ENCODE measurements at regions not wholly inside any gene's neighbourhood (a gene's known extent, or its start where the extent isn't known, plus 50 kb on each side); places are given as distances from the start of the nearest gene placed in this dataset.
A peak's percentile ranks its signal among the peaks of the same experiment; 100 is the strongest.

GRCh38 chr6:53426667-53427270 is 78.0 kb upstream of the ELOVL5 start:
- Histone ChIP-seq H3K36me3 (ENCODE audit: control insufficient read depth in 2 of 2, insufficient read depth in 2 of 2, low read length in 1 of 2) (no peaks in the 10 kb centered on the region), H4K20me1 (ENCODE audit: control insufficient read depth, insufficient read depth) (no peaks in the 10 kb centered on the region), H3K27me3 (replicated peaks in 1 of 2; ENCODE audit: control insufficient read depth in 2 of 2, insufficient read depth in 2 of 2, low read length in 1 of 2) (0 out of 4 replicates have a peak, but pooled peaks cover 0 to 7% of the 10 kb centered on the region in 2 experiments), H3K9ac (ENCODE audit: control insufficient read depth, insufficient read depth, low read length) (no peak overlapping the region), H3K4me3 (no peak overlapping the region), H3K4me2 (ENCODE audit: control insufficient read depth, insufficient read depth) (peak overlapping the region; percentile 53), H3K9me3 (replicated peaks; ENCODE audit: control insufficient read depth, insufficient read depth, low read length) (no peaks in the 10 kb centered on the region), H3K4me1 (ENCODE audit: control insufficient read depth, insufficient read depth, low read length) (peaks cover 4% of the 10 kb centered on the region; the same call in 1 of the 2 replicates), H2AFZ (ENCODE audit: control insufficient read depth, low read depth, low read length) (no peak overlapping the region), H3K79me2 (ENCODE audit: control insufficient read depth, insufficient read depth, low read length) (no peaks in the 10 kb centered on the region), H3K27ac (ENCODE audit: control insufficient read depth, insufficient read depth) (no peak overlapping the region)
- CTCF ChIA-PET = interaction anchor here (0.7 to 4.1 kb wide), 12 partner anchors 11 to 432 kb away, joined by 3 to 51 read pairs (median 4); partner anchors contain the start of gene GSTA4
- ATAC-seq (peak; percentile 90), FAIRE-seq (peak; percentile 71), DNase-seq (ENCODE audit: low read depth, low spot score) (peak; percentile 74)
- in situ Hi-C loops (cut with MboI) (no loop called here), intact Hi-C loops (cut with micrococcal nuclease; ENCODE audit: unreplicated experiment) (loop anchor here (2.0 to 5.0 kb wide), 3 partner anchors 36 to 182 kb away; no protein-coding TSS in a partner anchor)
- 1% methylated on average over 4 of the region's 4 CpGs for WGBS (ENCODE audit: insufficient coverage, insufficient replicate concordance, low lambda C conversion rate, missing lambda C conversion rate)
- POLR2A ChIA-PET = interaction anchor here (0.6 to 5.4 kb wide), 15 partner anchors 13 to 1125 kb away, joined by 3 to 31 read pairs (median 3); partner anchors contain the start of gene ELOVL5
- RAD21 ChIA-PET (ENCODE audit: unreplicated experiment) = interaction anchor here (0.6 to 8.7 kb wide), 28 partner anchors 12 to 254 kb away, joined by 3 to 125 read pairs (median 6); partner anchors contain the start of gene ELOVL5
- BruUV-seq (replicated peaks) = no TSS peak
- SMC1A ChIA-PET (ENCODE audit: uncharacterized antibody, unreplicated experiment) = interaction anchor here (0.8 to 7.4 kb wide), 19 partner anchors 12 to 253 kb away, joined by 3 to 130 read pairs (median 7); no protein-coding TSS in a partner anchor
- TF ChIP-seq RB1 (IDR thresholded peaks at IDR 0.05; ENCODE audit: borderline replicate concordance) (0 out of 2 replicates have a peak, but pooled peaks have one; percentile 17), NBN (IDR thresholded peaks at IDR 0.05) (peak; percentile 91), BCL11A (IDR thresholded peaks at IDR 0.05; ENCODE audit: low read depth, low read length) (peak; percentile 95), MEF2A (IDR thresholded peaks at IDR 0.05; ENCODE audit: insufficient read depth, low read depth, low read length) (peak; percentile 90), SRF (IDR thresholded peaks at IDR 0.05; ENCODE audit: low read depth in 2 of 2, low read length in 2 of 2) (0 out of 4 replicates have a peak, but pooled peaks of 1 of the 2 experiments have one; percentile 7), JUND (IDR thresholded peaks at IDR 0.05; ENCODE audit: low read depth, low read length) (peak; percentile 67; the same call in 1 of the 2 replicates), ZNF24 (IDR thresholded peaks at IDR 0.05) (peak; percentile 83), CBX3 (IDR thresholded peaks at IDR 0.05; ENCODE audit: borderline replicate concordance, low read depth) (no peak), ASH2L (IDR thresholded peaks at IDR 0.05; ENCODE audit: borderline replicate concordance, low read depth) (no peak), HCFC1 (IDR thresholded peaks at IDR 0.05; ENCODE audit: low read length) (no peak), IKZF1 (conservative IDR thresholded peaks at IDR 0.05) (peak; percentile 79), MLLT1 (IDR thresholded peaks at IDR 0.05) (peak; percentile 71; the same call in 1 of the 2 replicates), ETV6 (conservative IDR thresholded peaks at IDR 0.05 in 1 of 2, IDR thresholded peaks at IDR 0.05 in 1 of 2; ENCODE audit: borderline replicate concordance in 1 of 2, low read depth in 1 of 2) (peak in 1 of 2 experiments; percentile 93; a peak in 2 of 4 replicates), BCLAF1 (IDR thresholded peaks at IDR 0.05) (no peak), BHLHE40 (IDR thresholded peaks at IDR 0.05; ENCODE audit: borderline replicate concordance in 1 of 2, low read depth in 2 of 2, low read length in 1 of 2) (peak in 1 of 2 experiments; percentile 30; a peak in 1 of 4 replicates), E2F8 (IDR thresholded peaks at IDR 0.05; ENCODE audit: low read depth, partially characterized antibody) (peak; percentile 24)

Measured in GM12878 (cell line).